ENCODE measurements at regions not wholly inside any gene's neighbourhood (a gene's known extent, or its start where the extent isn't known, plus 50 kb on each side); places are given as distances from the start of the nearest gene placed in this dataset.

DNA sequence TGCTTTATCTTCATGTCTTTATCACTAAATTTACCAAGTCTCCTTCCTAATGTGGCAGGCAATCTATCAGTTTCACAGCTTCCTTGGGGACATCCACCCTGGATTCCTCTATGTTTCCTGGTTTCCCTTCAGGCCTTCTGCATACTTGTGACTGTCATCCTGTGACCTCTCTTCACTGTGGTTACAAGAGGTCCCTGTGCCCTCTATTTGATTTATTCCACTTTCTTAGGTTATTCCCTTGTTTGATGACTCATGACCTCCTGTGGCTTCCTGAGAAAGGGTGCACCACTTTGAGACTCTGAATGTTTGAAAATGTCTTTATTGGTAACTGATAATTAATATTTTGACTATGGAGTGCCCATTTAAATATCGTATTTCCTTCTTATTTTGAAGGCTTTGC lies 60.5 kb upstream of the KY start:
- no peak overlapping the region for H3K18ac ChIP-seq (ENCODE audit: insufficient read length, low read depth, low read length)
- no peak overlapping the region for H3K4ac ChIP-seq (ENCODE audit: low read depth, low read length)
- H3K27me3 ChIP-seq (ENCODE audit: insufficient read depth, low read length), result no peaks in the 10 kb centered on the region
- H4K20me1 ChIP-seq (ENCODE audit: control insufficient read depth, insufficient read depth, insufficient read length), result no peaks in the 10 kb centered on the region
- H3K14ac ChIP-seq (ENCODE audit: insufficient read depth, low read length), result no peak overlapping the region
- no peak overlapping the region for H3T11ph ChIP-seq (ENCODE audit: low read length)
- H3K23me2 ChIP-seq (ENCODE audit: insufficient read length, low read depth, low read length, poor library complexity, severe bottlenecking), result no peaks in the 10 kb centered on the region
- no peak overlapping the region for H4K91ac ChIP-seq (ENCODE audit: insufficient read length, low read depth, low read length)
- no peak overlapping the region for H3K27ac Mint-ChIP-seq
- H3K27me3 Mint-ChIP-seq (ENCODE audit: low read depth), result peaks cover 6% of the 10 kb centered on the region
- DNase-seq, result no peak
- H2BK12ac ChIP-seq (ENCODE audit: insufficient read length, low read depth, low read length), result no peak overlapping the region
- H3K4me1 ChIP-seq (ENCODE audit: insufficient read depth, low read length), result no peaks in the 10 kb centered on the region
- H3K23ac ChIP-seq (ENCODE audit: insufficient read length, low read depth, low read length), result no peak overlapping the region
- no peak overlapping the region for H2BK20ac ChIP-seq (ENCODE audit: low read depth, low read length, poor library complexity, severe bottlenecking)
- no peaks in the 10 kb centered on the region for H3K36me3 Mint-ChIP-seq (ENCODE audit: insufficient read depth in 1 of 3, low read depth in 3 of 3)
- no peak overlapping the region for H3K9ac ChIP-seq (ENCODE audit: extremely low read depth, insufficient read length, low read length)
- no peak overlapping the region for H3K27ac ChIP-seq (ENCODE audit: insufficient read length, low read depth, low read length)
- no CpG with 5 or more reads among the region's 1 CpG for WGBS (ENCODE audit: extremely low coverage, insufficient read length, low lambda C conversion rate)
- no peaks in the 10 kb centered on the region for H3K9me3 Mint-ChIP-seq
- no peak overlapping the region for H2BK5ac ChIP-seq (ENCODE audit: insufficient read length, low read length)
- 0 out of 4 replicates have a peak, but pooled peaks cover 0 to 3% of the 10 kb centered on the region in 2 experiments for H3K4me1 Mint-ChIP-seq
- H3K56ac ChIP-seq (ENCODE audit: insufficient read length, low read depth, low read length), result no peak overlapping the region
- no peak overlapping the region for H2BK120ac ChIP-seq (ENCODE audit: low read depth, low read length, poor library complexity, severe bottlenecking)
- no peak overlapping the region for H3K4me2 ChIP-seq (ENCODE audit: insufficient read depth, insufficient read length, low read length)
- no peaks in the 10 kb centered on the region for H3K9me3 ChIP-seq (ENCODE audit: control insufficient read depth, low read depth, low read length)
- no peak overlapping the region for H3K4me3 Mint-ChIP-seq
- H3K79me1 ChIP-seq (ENCODE audit: insufficient read depth, low read depth, low read length, poor library complexity, severe bottlenecking), result no peaks in the 10 kb centered on the region
- no peak overlapping the region for H2BK15ac ChIP-seq (ENCODE audit: low read depth, low read length)
- H3K79me2 ChIP-seq (ENCODE audit: insufficient read depth, low read length), result no peaks in the 10 kb centered on the region
- H4K5ac ChIP-seq (ENCODE audit: insufficient read length, low read depth, low read length), result no peak overlapping the region
- TF ChIP-seq, protein P1, sequence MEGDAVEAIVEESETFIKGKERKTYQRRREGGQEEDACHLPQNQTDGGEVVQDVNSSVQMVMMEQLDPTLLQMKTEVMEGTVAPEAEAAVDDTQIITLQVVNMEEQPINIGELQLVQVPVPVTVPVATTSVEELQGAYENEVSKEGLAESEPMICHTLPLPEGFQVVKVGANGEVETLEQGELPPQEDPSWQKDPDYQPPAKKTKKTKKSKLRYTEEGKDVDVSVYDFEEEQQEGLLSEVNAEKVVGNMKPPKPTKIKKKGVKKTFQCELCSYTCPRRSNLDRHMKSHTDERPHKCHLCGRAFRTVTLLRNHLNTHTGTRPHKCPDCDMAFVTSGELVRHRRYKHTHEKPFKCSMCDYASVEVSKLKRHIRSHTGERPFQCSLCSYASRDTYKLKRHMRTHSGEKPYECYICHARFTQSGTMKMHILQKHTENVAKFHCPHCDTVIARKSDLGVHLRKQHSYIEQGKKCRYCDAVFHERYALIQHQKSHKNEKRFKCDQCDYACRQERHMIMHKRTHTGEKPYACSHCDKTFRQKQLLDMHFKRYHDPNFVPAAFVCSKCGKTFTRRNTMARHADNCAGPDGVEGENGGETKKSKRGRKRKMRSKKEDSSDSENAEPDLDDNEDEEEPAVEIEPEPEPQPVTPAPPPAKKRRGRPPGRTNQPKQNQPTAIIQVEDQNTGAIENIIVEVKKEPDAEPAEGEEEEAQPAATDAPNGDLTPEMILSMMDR (conservative IDR thresholded peaks at IDR 0.05), result no peak
- H2AFZ ChIP-seq (ENCODE audit: low read length), result no peak overlapping the region
- no peak overlapping the region for H4K8ac ChIP-seq (replicated peaks; ENCODE audit: insufficient read length, low read depth, low read length)
- H2AK5ac ChIP-seq (ENCODE audit: insufficient read length, low read length), result no peak overlapping the region
